HUDEP-2 (cell line): ENCODE measurements at regions not wholly inside any gene's neighbourhood (a gene's known extent, or its start where the extent isn't known, plus 50 kb on each side); places are given as distances from the start of the nearest gene placed in this dataset.

ENCODE experiments used
- DNase-seq, 76 experiments: peaks; one replicate each; lab custom pipeline; 2025; ENCODE audit not compliant: unreplicated experiment in 76 of 76; lab: John Stamatoyannopoulos, UW

DNA sequence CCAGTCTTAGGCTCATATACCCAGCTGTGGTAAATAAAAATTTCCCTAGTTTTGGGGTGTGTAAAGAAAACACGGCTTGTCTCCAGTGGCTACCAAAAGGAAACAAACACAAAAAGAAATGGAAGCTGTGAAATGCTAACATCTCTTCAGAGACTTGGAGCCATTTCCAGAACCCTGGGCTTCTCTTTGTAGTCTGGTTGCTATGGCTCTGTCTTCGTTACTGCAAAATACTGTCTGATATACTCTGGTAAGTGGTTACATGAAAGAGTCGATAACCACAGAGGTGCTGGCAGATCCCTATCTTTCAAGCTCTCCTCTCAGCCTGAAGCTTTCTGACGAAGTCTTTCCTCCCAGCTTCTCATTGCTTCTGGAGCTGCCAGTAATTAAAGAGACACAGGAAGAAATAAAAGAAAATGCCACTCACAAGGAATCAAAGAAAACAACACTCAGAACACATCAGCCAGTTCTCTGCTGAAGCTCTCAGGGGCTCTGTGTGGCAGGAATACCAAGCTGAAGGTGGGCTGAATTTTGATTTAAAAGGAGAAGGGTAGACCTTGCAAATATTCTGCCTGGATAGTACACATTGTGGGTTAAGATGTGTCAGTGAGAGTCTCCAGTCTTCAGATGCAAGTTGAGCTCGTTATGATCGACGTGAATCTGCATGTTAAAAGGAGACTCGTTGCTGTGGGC is 107.6 kb upstream of the FAM9C start:
- DNase-seq = no peak

DNA sequence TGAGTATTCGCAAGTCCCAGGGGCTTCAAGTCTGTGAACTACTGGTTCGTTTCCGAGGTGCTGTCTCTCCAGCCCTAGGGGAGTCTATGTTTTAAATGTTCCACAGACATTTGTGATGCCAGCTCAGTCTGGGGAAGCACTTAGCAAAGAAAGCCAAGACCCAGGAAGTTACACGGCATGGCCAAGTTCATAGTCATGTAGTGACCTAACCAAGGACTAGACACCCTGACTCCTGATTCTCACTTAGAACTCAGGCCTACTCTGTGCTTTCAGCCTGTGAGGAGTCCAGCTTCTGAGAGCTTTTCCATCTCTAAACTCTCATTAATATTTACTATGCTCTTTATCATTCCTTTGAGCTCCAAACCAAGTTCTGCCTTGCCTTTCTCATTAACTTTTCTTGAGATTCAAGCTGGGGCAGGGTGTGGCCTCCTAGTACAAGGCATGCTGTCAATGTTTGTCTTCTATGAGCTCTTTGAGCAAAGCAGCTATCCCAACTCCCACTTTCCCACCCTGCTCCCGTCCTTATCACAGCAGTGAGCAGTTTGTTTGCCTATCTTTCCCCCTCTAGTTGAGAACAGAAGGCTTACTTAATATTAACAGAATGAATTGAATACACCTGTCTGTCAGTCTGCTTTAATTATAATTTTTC is 105.4 kb upstream of the FAM9C start:
- no peak for DNase-seq

DNA sequence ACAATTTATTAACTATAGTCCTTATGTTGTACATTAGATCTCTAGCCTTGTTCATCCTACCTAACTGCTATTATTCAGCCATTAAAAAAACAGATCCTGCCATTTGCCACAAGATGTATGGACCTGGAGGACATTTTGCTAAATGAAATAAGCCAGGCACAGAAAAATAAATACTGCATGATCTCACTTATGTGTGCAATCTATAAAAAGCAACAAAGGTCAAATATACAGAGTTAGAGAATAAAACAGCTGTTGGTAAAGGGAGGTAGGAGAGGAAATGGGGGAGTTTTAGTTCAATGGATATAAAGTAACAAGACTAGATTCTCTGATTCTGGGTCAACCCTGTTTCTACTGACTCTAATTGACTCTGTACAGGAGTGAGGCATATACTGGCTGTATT is 103.3 kb upstream of the FAM9C start:
- no peak for DNase-seq

DNA sequence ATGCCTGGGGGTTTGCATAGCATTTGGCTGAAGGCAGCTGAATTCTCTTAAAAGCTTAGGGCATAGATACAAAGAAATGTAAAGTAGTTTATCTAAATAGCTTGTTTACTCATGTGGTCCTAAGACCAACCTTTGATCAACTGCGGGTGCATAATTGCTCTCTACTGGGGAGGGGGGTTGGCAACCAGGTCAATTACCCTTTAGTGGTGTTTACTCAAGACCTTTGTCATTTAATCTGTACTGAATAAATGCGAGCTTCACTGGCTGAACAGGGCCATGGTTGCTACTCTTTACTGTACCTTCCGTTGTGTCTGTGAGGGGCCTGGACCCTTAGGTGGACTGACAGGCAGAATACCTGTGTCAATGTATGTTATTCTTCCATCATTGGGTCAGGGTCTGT is 102.7 kb upstream of the FAM9C start:
- no peak for DNase-seq

DNA sequence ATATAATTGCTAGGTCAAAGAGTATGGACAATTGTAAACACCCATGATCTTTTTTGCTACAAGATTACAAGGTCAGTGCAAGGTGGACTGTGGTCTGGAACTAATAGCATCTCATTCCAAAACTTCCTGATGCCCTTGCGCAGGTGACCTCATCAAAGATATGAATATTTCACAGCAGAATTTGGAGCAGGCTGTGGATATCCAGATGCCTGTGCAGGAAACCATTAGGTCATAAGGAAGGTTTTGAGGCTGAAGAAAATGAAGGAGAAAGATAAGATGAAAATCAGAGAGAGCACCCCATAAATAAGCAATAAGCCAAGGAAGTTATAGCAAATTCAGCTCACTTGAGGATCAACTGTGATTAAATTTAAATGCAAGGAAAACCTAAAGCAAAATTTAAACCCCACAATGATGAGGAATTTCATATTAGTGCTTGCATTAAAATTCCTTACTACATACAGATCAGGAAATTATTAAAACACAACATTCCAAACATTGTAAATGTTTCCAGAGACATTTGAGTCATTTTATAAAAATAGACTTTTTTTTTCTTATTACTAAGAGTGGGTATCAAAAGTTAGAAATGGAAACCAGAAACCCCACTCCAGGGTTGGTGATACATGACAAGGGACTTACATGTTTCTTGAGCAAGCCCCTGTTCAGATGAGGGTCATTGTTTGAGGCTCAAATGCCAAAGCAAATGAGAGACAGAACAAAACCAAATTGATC is 100.7 kb upstream of the FAM9C start:
- DNase-seq = no peak

DNA sequence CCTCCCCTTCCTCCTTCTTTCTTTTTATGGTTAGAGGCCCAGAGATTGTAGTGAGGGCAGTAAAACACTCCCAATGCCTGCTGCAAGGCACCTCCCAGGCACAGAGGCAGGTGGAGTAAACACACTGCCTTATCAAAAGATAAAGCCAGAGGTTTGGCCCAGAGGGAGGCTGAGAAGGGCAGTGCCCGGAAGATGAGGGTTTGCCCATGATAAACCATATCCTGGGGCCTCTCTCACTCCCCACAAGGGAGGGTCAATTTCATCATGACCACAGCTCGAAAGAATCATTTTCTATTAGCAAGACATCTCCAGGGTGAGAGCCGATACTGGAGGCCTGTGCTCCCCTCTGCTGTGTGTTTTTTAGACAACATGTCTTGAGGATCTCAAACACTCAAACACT is 98.5 kb upstream of the FAM9C start:
- DNase-seq = peak in 69 of 76 experiments; percentile 0 to 68 (median 21)

DNA sequence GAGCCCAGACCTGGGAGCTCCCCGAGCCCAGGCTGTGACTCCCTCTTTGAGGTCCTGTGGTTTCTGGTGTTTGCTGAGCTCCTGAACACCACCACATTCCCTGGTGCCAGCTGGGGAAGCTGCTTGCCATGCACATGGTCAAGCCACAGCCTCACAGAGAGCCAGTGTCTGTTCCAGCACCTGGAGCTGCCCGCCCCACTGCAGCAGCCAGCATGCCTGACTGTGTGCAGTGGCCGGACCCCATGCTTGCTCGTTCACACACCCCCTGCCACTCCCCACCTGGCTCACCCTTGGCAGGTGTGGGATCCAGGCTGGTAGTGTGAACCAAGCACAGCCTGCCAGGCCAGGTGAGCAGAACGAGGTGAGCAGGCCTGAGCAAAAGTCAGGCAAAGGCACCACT is 95.6 kb upstream of the FAM9C start:
- no peak for DNase-seq

DNA sequence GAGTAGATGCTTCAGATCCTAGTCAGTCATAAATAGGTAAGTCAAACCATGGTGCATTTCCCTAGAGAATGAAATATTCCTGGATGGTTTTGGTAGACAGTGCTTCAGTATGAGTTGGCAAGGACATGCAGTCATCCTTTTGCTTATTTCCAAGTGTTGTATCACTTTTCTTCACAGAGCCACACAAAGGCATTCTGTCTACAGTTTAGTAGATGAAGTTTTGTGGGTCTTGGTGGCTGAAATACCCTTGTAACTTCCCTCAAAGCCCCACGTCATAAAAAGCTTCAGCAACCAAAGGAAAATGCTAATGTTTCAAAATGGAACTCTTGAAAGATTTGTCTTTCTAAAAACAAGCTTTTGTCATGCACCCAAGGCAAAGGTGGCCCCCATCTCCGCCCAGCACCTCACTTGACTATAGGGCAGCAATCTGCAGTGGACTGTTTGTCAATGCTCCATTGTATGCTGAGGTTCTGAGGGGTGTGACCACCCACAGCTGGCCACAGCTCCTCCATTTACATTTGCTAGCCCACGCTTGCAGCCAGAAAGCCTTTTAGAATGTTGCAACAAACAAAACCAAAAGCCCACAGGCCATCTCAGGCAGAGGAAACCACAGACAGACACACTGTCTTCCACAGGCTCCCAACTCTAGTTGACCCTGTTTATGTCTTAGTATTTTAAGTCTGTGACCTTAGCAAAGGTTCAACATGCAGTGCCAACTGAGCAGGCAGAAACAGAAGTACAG is 87.1 kb upstream of the FAM9C start:
- DNase-seq = no peak

DNA sequence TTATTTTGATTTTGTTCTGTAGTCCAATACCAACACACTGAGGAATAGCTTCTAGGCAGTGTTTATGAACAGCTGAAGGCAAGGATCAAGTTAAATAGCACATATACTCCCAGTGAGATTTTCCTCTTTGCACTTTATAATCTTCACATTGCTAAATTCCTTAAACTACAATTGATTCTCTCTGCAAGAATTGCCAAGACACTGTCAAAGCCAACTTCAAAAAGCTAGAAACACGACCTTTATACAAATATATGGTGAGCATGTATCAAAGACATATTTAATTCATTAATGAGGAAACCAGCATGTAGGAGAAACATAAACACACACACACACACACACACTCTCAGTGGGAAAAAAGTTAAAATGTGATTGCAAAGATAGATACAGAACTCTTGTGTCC is 86.4 kb upstream of the FAM9C start:
- DNase-seq = no peak

DNA sequence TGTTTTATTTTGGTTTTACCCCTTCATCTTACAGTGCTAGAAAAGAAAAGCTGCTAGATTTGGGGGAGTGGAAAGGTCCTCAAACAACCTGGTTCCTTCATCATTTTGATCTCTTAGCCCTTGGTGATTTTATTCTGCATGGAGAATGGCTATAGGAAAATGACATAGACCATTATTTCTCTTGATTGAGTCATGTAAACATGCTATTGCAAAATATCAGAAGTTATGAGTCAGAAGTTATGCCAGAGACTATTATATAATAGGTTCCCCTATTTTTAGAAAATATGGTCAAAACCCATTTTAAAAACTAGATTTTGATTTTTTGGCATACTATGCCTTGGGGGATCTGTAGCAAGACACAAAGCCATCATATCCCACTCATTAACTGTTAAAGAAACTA is 83.7 kb upstream of the FAM9C start:
- no peak for DNase-seq

DNA sequence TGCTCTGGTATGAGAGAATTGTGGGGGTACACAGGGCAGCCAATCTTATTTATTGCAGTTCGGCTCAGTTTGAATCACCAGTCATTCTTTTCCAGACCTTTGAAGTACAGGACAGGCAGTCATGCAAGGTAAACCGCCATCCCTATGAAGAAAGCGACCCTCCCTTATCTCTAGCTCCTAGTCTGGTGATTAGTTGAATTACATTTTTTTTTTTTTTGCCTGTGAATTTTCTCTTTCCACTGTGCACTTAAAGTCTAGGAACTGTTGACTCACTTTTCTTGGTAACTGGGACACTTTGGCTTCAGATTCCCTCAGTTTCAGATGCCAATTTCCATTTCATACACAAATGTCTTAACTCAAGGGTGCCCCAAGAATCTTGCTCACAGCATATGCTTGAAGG is 82.4 kb upstream of the FAM9C start:
- no peak for DNase-seq

DNA sequence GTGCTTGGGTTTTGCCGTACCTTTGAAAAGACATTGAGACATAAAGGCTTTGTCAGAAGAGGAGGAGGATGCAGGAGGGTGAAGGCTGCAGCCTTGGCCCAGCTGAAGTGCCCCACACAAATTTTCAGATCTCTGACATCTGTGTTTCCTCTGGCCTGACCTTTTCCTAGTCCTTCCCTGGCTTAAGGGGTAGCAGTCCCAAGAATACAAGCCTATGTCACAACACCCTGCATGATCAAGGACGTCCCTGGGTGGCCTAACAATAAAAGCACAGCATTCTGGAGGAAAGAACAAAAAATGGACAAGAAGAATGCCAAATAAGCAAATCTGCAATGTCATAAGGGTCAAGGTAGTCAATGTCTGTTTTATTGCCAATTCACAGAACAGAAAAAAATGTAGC is 80.8 kb upstream of the FAM9C start:
- DNase-seq = no peak

DNA sequence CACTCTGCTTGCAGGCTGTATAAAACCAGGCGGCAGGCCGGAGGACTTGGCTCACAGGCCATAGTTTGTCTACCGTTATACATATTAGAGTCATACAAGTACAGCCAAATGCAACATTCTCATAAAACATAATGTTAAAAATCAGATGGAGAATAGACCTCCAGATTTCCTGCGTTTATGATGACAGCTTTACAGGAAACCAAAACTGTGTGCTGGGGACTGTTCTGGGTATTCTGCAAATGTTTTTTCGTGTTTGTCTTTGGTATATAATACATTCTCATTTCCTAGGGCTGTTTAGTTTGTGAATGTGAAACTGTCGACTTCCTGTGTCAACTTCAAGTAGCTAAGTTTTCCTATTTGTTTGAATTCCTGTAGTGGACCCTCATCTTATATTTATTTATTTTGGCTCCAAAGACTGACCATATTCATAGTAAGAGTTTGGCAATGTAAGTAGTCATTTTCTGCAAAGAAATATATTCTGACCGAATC is 79.5 kb upstream of the FAM9C start:
- DNase-seq = no peak

DNA sequence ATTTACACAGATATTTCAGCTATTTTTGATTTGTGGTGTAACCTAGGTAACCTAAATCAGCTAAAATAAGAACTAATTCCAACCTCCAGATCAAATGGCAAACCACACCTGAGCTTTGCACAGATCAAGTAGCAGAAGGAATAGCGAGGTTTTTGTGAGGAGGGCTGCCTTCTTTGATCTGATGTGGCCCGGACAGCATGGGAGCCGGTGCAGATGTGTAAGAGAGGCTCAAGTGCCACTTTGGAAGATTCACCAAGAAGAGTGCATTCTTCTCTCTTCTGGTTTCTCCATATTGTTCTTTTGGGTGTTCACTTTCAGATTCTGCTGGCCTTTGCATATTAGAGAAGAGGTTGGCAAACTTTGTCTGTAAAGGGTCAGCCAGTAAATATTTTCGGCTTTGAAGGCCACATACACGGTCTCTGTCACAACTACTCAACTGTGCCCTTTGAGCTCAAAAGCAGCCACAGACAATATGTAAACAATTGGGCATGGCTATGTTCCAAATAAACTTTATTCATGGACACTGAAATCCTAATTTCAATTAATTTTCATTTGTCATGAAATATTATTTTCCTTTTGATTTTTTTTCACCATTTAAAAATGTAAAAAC is 78.9 kb upstream of the FAM9C start:
- no peak for DNase-seq

DNA sequence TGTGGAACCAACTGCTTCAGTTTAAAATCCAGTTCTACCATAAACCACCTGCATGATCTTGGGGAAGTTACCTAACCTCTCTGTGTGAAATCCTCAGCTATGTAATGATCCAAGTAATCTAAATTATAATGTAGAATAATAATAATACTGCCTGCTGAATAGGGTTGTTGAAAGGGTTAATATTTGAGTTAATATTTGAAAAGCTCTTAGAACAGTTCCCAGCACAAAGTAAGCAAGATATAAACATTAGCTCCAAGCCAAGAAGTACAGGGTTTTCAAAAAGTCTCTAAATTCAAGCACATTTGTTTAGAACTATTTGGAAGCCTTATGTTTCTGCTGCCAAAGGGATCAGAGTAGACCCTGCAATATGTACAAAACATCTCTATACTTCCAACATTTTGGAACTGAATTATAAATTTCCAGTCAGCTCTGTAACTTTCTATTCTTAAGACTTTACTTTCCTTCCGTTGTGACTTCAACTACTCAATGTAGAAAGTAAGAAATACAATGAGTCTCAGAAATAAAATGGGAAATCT is 76.7 kb upstream of the FAM9C start:
- DNase-seq = no peak

DNA sequence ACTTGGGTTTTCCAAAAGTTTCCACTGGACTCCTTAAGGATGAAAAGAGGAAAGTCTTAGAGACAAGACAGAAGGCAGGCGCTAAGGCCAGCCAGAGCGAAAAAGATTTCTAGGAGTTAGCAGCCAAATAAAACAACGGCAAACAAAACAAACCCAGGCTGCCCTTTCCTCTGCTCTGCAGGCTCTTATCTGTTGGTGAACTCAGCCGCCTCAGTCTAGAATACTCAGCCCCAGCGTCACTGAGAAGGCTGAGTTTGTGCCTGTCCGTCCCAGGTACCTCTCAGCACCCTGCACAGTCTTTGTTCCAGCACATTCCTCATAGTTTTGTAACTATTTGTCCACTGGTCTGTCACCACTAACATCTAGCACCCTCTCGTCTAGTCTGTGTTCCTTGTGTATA is 75.6 kb upstream of the FAM9C start:
- no peak for DNase-seq

DNA sequence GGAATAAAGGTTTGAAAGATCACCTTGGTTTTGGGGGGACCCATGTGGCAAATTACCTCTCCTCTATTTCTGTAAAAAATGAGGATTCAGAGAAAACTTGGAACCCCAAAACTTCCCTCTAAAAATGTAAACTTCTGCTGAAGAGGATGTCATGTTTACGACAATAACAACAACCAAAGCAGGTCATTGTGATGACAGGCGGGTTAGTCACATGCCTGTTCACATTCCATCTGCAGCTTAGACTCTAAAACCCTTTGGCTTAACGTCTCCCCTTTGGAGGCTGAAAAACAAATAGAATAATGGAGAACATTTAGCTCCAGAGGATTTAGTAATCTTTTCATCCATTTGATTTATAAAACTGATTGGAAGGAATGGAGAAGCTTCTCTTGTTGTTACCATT is 75.0 kb upstream of the FAM9C start:
- no peak for DNase-seq

DNA sequence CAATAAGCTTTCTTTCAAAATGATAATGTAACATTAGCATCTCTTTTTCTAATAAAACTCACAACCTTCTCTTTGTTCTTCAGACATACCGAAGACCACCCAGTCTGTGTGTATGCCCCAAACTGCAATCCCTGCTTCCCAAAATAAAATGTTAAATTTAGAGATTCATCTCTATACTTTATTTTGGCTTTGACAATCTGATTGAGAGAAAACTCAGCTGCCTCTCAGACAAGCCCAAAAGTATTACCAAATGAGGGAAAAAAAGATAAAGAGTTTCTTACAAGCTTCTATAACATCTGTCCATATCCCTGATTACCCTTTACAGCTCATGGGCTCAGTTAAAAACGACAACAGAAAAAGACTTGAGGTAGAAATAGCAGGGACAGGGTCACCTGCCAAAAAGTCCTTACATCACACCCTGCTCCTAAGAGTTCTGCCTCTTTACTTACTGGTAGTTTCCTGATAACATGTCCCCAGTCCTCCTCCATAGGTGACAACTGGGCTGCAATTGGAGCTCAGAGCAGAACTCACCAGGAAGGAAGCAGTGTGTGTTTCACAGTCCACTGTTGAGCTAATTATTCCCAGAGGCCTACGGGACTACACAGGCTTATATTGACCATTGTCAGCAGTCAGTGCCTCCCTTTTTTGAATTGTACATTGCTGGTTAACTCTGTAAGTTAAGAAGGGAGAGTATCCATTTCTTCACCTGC is 70.9 kb upstream of the FAM9C start:
- DNase-seq = no peak

DNA sequence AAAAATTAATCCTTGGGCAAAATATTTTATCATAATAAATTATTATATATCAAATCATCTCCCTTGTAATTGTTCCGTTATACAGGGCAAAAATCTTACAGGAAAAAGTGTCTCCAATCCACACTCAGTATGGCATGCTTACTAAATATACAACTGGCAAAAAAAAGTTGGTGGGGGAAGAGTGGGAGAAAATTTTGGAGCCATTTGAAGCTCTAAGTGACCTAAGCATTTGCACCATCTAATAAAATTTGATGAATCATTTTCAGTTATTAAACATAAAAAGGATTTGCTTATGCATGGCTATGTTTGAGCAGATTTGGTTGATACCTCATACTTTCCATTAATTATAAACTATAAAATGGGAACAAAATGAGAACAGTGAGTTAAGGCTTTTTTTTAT is 68.1 kb upstream of the FAM9C start:
- no peak for DNase-seq
